ENCODE measurements at regions not wholly inside any gene's neighbourhood (a gene's known extent, or its start where the extent isn't known, plus 50 kb on each side); places are given as distances from the start of the nearest gene placed in this dataset.

GRCh38 chr14:86652526-86652925 lies 1122.6 kb downstream of the FLRT2 start:
- DNase-seq, result no peak

DNA sequence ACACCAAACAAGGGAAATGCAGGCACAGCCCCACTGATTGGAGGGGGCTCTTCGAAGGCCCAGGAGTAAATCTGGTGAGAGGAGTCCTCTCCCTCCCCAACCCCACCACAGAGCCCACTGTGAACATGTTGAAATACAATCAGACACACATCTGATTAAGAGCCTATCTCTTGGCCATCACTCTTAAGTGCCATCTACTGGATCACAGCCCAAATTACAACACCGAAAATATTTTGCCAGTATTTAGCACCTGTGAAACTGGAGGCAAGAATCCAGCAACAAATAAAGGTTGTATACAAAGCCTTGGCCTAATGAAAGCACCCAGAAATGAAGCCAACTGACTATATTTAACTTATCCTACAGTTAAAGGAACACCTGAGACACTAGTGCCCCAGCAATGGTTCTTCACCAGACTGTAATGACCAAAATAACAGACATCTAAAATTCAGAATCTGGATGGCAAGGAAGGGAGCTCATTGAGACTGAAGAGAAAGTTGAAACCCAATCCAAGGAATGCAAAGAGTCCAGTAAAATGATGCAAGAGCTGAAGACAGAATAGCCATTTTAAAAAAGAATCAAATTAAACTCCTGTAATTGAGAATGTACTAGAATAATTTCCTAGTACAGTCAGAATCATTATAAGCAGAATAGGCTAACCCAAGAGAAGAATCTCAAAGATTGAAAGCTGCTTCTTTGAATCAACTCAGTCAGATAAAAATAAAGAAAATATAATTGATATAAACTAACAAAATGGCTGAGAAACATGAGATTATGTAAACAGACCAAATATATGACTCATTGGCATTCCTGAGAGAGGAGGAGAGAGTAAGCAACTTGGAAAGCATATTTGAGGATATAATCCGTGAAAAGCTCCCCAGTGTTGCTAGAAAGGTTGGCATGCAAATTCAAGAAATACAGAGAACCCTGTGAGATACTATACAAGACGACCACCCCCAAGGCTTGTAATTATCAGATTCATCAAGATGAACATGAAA lies 1117.0 kb downstream of the FLRT2 start:
- DNase-seq, result no peak

DNA sequence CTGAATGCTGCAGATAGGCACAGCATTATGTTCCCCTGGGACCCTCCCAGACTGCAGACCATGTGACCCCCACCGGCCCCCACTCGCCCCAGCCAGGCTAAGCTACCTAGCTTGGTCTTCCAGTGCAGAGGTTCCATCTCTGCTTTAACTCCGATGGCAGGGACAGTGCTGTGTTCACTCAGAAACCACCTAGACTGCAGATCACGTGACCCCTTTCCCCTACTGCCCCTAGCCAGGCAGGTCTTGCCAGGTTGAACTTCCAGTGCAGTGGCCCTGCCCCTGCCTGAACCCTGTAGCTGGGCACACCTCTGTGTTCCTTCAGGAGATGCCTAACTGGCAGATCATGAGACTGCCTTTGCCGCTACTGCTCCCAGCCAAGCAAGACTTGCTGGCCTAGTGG lies 1116.2 kb downstream of the FLRT2 start:
- DNase-seq, result no peak

DNA sequence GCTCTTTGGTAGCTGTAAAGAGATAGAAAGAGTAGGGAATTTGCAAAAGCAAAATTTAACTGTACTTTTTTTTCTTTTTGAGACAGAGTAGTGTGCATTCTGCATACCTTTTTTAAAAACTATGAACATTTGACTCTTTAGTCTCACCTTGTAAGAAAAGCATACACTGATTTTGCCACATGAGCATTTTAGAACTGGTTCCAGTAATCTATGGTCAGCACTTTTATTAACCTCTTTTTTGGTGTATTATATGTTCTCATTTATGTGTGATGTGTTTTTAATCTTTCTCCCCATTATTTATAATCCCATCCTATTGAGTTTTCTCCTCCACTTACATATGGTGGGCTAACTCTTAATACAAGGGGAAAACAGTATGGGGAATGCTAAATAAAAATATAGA lies 1111.4 kb downstream of the FLRT2 start:
- no peak for DNase-seq

- DNase-seq, result no peak
Measured at GRCh38 chr14:86640288-86640687, 1110.3 kb downstream of the FLRT2 start.

GRCh38 chr14:86639666-86640065 lies 1109.7 kb downstream of the FLRT2 start:
- DNase-seq, result no peak

GRCh38 chr14:86639146-86639545 lies 1109.2 kb downstream of the FLRT2 start:
- DNase-seq, result no peak

GRCh38 chr14:86627080-86627479 lies 1097.1 kb downstream of the FLRT2 start:
- DNase-seq, result no peak

- DNase-seq, result no peak
Measured at GRCh38 chr14:86626530-86626929, 1096.6 kb downstream of the FLRT2 start.

GRCh38 chr14:86625637-86626036 lies 1095.7 kb downstream of the FLRT2 start:
- no peak for DNase-seq

DNA sequence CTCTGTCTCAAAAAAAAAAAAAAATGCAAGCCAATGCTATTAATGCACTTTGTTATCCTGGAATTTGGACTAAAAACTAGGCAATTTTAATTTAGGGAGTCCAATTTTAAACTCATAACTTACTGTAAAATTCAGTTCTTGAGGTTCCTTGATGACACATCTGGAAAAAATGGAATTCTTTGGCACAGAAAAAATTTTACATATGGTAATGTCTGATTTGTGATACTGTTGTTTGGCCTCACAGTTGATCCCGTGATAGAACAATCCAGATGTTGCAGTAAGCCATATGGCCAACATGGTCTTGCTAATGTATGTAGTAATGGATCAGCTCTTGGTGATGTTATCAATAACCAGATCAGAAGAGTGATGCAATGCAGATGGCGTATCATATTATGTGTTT lies 1089.8 kb downstream of the FLRT2 start:
- no peak for DNase-seq

- DNase-seq, result no peak
Measured at GRCh38 chr14:86613786-86614185, 1083.8 kb downstream of the FLRT2 start.

DNA sequence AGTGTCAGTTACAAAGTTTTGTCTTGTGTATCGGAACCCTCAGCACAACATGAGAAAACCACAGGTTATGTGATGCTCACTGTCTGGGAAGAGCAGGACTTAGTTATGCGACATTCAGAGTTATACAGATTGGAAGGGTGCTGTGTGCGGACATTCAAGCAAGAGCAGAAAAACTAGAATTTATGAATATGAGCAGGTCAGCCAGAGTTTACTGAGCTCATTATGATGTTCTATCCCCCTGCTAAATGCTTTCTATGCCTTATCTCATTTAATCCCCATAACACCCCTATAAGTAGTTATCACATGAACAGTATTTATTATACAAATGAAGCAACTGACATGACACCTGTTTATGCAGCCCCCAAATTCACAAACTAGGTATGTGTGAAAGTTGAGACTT lies 1083.2 kb downstream of the FLRT2 start:
- no peak for DNase-seq

GRCh38 chr14:86604561-86604960 lies 1074.6 kb downstream of the FLRT2 start:
- no peak for DNase-seq

- no peak for DNase-seq
Measured at GRCh38 chr14:86602263-86602662, 1072.3 kb downstream of the FLRT2 start.

DNA sequence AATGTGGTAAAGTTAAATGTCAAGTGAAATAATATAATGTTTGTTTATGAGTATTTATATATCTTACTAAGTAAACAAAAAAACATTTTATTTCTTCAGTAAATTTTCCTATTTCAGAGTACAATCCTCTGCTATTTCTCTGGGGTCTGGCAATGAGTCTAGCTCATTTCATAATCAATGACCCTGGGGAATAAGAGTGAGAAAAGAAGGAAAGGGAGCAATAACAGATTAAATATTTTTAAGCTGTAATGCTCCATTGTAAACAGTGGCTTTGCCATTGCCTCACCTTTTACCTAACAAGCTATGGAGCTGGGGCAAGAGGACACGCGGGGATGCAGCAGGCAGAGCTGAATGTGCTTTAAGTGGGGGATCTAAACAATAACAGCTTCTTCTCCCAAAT lies 1071.9 kb downstream of the FLRT2 start:
- DNase-seq, result no peak

GRCh38 chr14:86597279-86597678 lies 1067.3 kb downstream of the FLRT2 start:
- DNase-seq, result no peak

DNA sequence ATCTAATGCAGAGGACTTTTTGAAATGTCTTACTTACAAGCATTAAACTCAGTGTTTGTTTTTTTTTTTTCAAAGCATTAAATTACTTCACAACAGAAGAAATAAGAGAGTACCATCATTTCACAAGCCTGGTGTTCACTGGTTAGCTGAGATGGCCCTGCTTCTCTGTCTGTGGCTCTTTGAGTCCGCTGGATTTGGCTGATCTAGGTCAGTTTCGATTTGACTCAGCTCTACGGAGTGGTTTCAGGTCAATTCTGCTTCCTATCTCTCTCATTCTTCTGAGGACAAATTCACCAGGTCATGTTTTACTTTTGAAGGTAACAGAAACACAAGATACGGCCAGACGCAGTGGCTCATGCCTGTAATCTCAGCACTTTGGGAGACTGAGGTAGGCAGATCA lies 1066.1 kb downstream of the FLRT2 start:
- no peak for DNase-seq

GRCh38 chr14:86575141-86575540 lies 1045.2 kb downstream of the FLRT2 start:
- DNase-seq, result no peak

GRCh38 chr14:86574778-86575129 lies 1044.8 kb downstream of the FLRT2 start:
- no peak for DNase-seq

DNA sequence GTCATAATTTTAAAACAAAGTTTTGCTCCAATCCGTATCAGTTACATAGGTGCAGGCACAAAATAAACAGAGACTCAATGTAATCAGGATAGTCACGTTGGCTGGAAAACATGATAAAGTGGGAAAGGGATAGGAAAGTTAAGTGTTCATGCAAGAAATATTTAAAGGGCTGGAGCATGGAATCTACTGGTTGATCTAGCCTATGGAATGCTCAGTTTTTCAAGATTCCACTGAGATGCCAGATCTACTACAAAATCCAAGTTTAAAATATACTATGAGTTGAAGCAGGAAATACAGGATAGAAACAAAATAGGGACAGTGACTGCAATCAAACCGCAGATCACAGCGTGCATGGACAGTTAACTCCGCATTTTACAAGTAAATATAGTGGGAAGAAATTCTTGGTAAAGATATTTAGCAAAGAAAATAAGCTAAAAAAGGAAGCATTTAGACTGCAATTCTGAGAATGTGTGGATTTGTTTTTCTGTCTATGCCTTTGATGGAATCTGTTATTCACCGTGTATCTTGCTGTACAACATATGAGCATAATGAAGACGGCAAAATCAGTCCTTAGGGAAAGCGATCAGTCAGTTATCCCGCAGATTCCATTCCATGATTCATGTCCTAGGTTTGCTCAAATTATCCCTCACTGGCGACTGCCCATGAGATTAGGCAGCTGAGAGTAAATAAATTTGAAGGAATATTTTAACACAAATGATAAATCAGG lies 1044.3 kb downstream of the FLRT2 start:
- DNase-seq, result no peak

DNA sequence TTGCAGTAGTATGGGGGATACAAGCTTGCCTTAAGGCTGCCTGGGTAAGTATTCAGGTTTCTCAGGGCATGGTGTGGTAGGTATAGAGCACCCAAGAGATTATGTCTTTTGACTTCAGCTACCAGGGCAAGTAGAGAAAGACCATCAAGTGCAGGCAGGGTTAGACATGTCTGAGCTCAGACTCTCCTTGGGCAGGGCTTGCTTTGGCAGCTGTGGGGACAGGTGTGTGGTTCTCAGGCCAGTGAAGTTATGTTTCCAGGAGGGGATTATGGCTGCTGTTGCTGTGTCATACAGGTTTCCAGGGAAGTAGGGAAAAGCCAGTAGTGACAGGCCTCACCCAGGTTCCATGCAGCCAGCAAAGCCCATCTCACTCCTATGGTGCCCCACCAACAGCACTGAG lies 1040.4 kb downstream of the FLRT2 start:
- DNase-seq, result no peak

DNA sequence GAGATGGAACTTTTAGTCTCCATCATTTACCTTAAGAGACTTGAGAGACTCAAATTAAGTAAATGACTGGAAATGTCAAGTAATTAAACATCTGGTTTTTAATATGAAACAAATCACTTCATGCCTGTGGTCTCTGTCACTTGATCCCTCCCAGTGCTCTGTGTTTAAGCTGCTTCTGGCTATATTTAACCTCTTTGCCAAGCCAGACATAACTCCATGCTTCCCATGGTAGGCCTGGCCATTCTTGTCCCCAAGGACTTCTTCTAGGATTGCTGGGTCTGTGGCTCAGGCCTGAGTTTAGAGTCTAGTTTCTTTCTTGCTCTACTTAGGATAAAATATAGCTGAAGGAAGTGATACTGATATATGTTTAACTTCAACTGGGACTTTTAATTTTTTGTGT lies 1013.6 kb downstream of the FLRT2 start:
- DNase-seq, result no peak

DNA sequence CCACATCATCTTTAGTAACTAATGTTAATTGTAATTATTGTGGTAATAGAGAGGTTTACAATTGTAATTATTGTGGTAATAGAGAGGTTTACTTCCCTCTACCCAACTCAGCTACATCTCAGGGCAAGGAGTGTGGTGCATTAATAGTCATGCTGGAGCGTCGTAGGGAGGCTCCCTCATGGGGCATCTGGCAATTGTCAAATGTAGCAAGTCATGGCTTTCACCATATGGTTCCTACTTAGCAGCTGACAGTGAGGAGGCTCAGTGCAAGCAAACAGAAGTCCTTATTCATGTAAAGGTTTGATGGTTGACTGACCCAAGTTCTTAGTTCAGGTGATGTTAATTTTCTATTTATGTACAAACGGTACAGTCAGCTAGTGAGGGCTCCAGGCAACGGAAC lies 1012.0 kb downstream of the FLRT2 start:
- DNase-seq, result no peak

All from NCI-H146 (cell line).